HEK293 (cell line): ENCODE measurements at regions not wholly inside any gene's neighbourhood (a gene's known extent, or its start where the extent isn't known, plus 50 kb on each side); places are given as distances from the start of the nearest gene placed in this dataset.

Experiments
- CTCF ChIA-PET: fragments of 350-600 bp; formaldehyde crosslinking; extraction: SDS; loops from one replicate; lab custom pipeline; 2021; ENCODE audit warnings: antibody characterized with exemption; lab: Yijun Ruan, JAX
- POLR2A ChIA-PET: fragments of 300-600 bp; formaldehyde crosslinking; extraction: SDS; loops from one replicate; lab custom pipeline; 2020; ENCODE audit warnings: antibody characterized with exemption, inconsistent platforms; lab: Yijun Ruan, JAX
- H3K27ac ChIP-seq: fragments of 200-500 bp; sonication (Bioruptor generic); 2 replicates; pipeline ENCODE4 v1.5.1; 2014; ENCODE audit warnings: low read depth, low read length, control low read depth, inconsistent platforms; ENCODE audit errors: extremely low read depth
- H3K36me3 ChIP-seq, 2 experiments: fragments of 200-500 bp in 1 of 2; sonication (Bioruptor generic) in 1 of 2; 1 replicate in 1 of 2; 2 replicates in 1 of 2; pipeline ENCODE4 v1.5.1; 2014 to 2017; ENCODE audit warnings: inconsistent platforms in 2 of 2, low read length in 2 of 2; ENCODE audit not compliant: control insufficient read depth in 2 of 2, insufficient read depth in 1 of 2
- H3K4me1 ChIP-seq: fragments of 200-500 bp; sonication (Bioruptor generic); 2 replicates; pipeline ENCODE4 v1.5.1; 2014; ENCODE audit warnings: mild to moderate bottlenecking, low read length, inconsistent platforms; ENCODE audit not compliant: control insufficient read depth, insufficient read depth
- H3K4me3 ChIP-seq: 2 replicates; pipeline ENCODE4 v1.5.1; 2011; ENCODE audit warnings: low read depth, mild to moderate bottlenecking, control low read depth, low read length, moderate library complexity
- H3K9me3 ChIP-seq: fragments of 200-500 bp; sonication (Bioruptor generic); 2 replicates; pipeline ENCODE4 v1.5.1; 2014; ENCODE audit warnings: low read depth, low read length, inconsistent platforms; ENCODE audit not compliant: control insufficient read depth, insufficient read depth
- GLI4 ChIP-seq: fragments of 450-650 bp; formaldehyde crosslinking; IDR thresholded peaks from 2 replicates; pipeline ENCODE4 v1.5.1; 2016; ENCODE audit warnings: missing biosample characterization, missing genetic modification characterization
- GLIS1 ChIP-seq: fragments of 450-650 bp; formaldehyde crosslinking; IDR thresholded peaks from 2 replicates; pipeline ENCODE4 v1.5.1; 2016; ENCODE audit warnings: missing biosample characterization, missing genetic modification characterization
- HOXA7 ChIP-seq: sonication (generic); formaldehyde crosslinking; IDR thresholded peaks from 2 replicates; pipeline ENCODE4 v1.8.1; 2022; ENCODE audit warnings: missing genetic modification reagents, borderline replicate concordance
- HOXD13 ChIP-seq: sonication (generic); formaldehyde crosslinking; IDR thresholded peaks from 2 replicates; pipeline ENCODE4 v1.8.0; 2022; ENCODE audit warnings: missing genetic modification reagents, borderline replicate concordance
- MYNN ChIP-seq: fragments of 450-650 bp; formaldehyde crosslinking; IDR thresholded peaks from 2 replicates; pipeline ENCODE4 v1.5.1; 2016; ENCODE audit warnings: missing biosample characterization, missing genetic modification characterization, borderline replicate concordance
- YY1 ChIP-seq: fragments of 450-650 bp; formaldehyde crosslinking; IDR thresholded peaks from 2 replicates; pipeline ENCODE4 v1.5.1; 2018; ENCODE audit warnings: missing biosample characterization, missing genetic modification characterization
- YY2 ChIP-seq: fragments of 450-650 bp; formaldehyde crosslinking; IDR thresholded peaks from 2 replicates; pipeline ENCODE4 v1.5.1; 2016; ENCODE audit warnings: missing biosample characterization, missing genetic modification characterization
- ZBTB20 ChIP-seq: fragments of 450-650 bp; formaldehyde crosslinking; IDR thresholded peaks from 2 replicates; pipeline ENCODE4 v1.5.1; 2016; ENCODE audit warnings: missing biosample characterization, missing genetic modification characterization
- ZBTB8A ChIP-seq: fragments of 450-650 bp; formaldehyde crosslinking; IDR thresholded peaks from 2 replicates; pipeline ENCODE4 v1.5.1; 2016; ENCODE audit warnings: missing biosample characterization, missing genetic modification characterization
- ZFP41 ChIP-seq: fragments of 450-650 bp; formaldehyde crosslinking; IDR thresholded peaks from 2 replicates; pipeline ENCODE4 v1.5.1; 2016; ENCODE audit warnings: missing biosample characterization, missing genetic modification characterization, borderline replicate concordance
- ZNF214 ChIP-seq: fragments of 450-650 bp; formaldehyde crosslinking; IDR thresholded peaks from 2 replicates; pipeline ENCODE4 v1.5.1; 2017; ENCODE audit warnings: missing biosample characterization, mild to moderate bottlenecking, missing genetic modification characterization, borderline replicate concordance
- ZNF23 ChIP-seq: fragments of 450-650 bp; formaldehyde crosslinking; IDR thresholded peaks from 2 replicates; pipeline ENCODE4 v1.5.1; 2016; ENCODE audit warnings: missing biosample characterization, missing genetic modification characterization, borderline replicate concordance
- ZNF292 ChIP-seq: fragments of 450-650 bp; formaldehyde crosslinking; IDR thresholded peaks from 2 replicates; pipeline ENCODE4 v1.5.1; 2016; ENCODE audit warnings: low read depth, missing biosample characterization, missing genetic modification characterization, borderline replicate concordance
- ZNF302 ChIP-seq: fragments of 450-650 bp; formaldehyde crosslinking; IDR thresholded peaks from 2 replicates; pipeline ENCODE4 v1.5.1; 2016; ENCODE audit warnings: missing biosample characterization, missing genetic modification characterization, low read depth
- ZNF341 ChIP-seq: fragments of 450-650 bp; formaldehyde crosslinking; IDR thresholded peaks from 2 replicates; pipeline ENCODE4; 2016; ENCODE audit warnings: low read depth, missing biosample characterization, missing genetic modification characterization
- ZNF354C ChIP-seq: fragments of 450-650 bp; formaldehyde crosslinking; IDR thresholded peaks from 2 replicates; pipeline ENCODE4 v1.5.1; 2016; ENCODE audit warnings: missing biosample characterization, missing genetic modification characterization, low read depth, borderline replicate concordance
- ZNF423 ChIP-seq: fragments of 450-650 bp; formaldehyde crosslinking; IDR thresholded peaks from 2 replicates; pipeline ENCODE4 v1.5.1; 2016; ENCODE audit warnings: missing biosample characterization, missing genetic modification characterization
- ZNF473 ChIP-seq: fragments of 450-650 bp; formaldehyde crosslinking; IDR thresholded peaks from 2 replicates; pipeline ENCODE4 v1.5.1; 2017; ENCODE audit warnings: missing biosample characterization, missing genetic modification characterization
- ZNF510 ChIP-seq: fragments of 450-650 bp; formaldehyde crosslinking; IDR thresholded peaks from 2 replicates; pipeline ENCODE4 v1.5.1; 2018; ENCODE audit warnings: mild to moderate bottlenecking, missing genetic modification characterization, missing biosample characterization; ENCODE audit not compliant: insufficient replicate concordance
- ZNF530 ChIP-seq: fragments of 450-650 bp; formaldehyde crosslinking; IDR thresholded peaks from 2 replicates; pipeline ENCODE4 v1.5.1; 2016; ENCODE audit warnings: low read depth, missing biosample characterization, missing genetic modification characterization
- ZNF548 ChIP-seq: fragments of 450-650 bp; formaldehyde crosslinking; IDR thresholded peaks from 2 replicates; pipeline ENCODE4 v1.5.1; 2016; ENCODE audit warnings: missing biosample characterization, missing genetic modification characterization
- ZNF555 ChIP-seq: fragments of 450-650 bp; formaldehyde crosslinking; conservative IDR thresholded peaks from 2 replicates; pipeline ENCODE4 v1.5.1; 2017; ENCODE audit warnings: missing biosample characterization, mild to moderate bottlenecking, missing genetic modification characterization, inconsistent platforms
- ZNF571 ChIP-seq: fragments of 450-650 bp; formaldehyde crosslinking; IDR thresholded peaks from 2 replicates; pipeline ENCODE4 v1.5.0; 2017; ENCODE audit warnings: missing biosample characterization, missing genetic modification characterization
- ZNF626 ChIP-seq: fragments of 450-650 bp; sonication (Bioruptor Pico); formaldehyde crosslinking; IDR thresholded peaks from 2 replicates; pipeline ENCODE4 v1.5.1; 2018; ENCODE audit warnings: missing biosample characterization, missing genetic modification characterization, inconsistent platforms
- ZNF707 ChIP-seq: fragments of 450-650 bp; formaldehyde crosslinking; IDR thresholded peaks from 2 replicates; pipeline ENCODE4 v1.5.1; 2016; ENCODE audit warnings: missing biosample characterization, missing genetic modification characterization
- ZNF777 ChIP-seq: fragments of 450-650 bp; formaldehyde crosslinking; IDR thresholded peaks from 2 replicates; pipeline ENCODE4 v1.5.1; 2017; ENCODE audit warnings: missing biosample characterization, missing genetic modification characterization, borderline replicate concordance
- ZNF785 ChIP-seq: fragments of 450-650 bp; formaldehyde crosslinking; IDR thresholded peaks from 2 replicates; pipeline ENCODE4 v1.5.1; 2016; ENCODE audit warnings: missing biosample characterization, missing genetic modification characterization
- ZSCAN16 ChIP-seq: fragments of 450-650 bp; formaldehyde crosslinking; IDR thresholded peaks from 2 replicates; pipeline ENCODE4 v1.5.1; 2016; ENCODE audit warnings: missing biosample characterization, missing genetic modification characterization
- TF ChIP-seq, protein P1 (sequence below): fragments of 450-650 bp; formaldehyde crosslinking; IDR thresholded peaks from 2 replicates; pipeline ENCODE4 v1.5.1; 2016; ENCODE audit warnings: missing biosample characterization, missing genetic modification characterization, borderline replicate concordance

DNA sequence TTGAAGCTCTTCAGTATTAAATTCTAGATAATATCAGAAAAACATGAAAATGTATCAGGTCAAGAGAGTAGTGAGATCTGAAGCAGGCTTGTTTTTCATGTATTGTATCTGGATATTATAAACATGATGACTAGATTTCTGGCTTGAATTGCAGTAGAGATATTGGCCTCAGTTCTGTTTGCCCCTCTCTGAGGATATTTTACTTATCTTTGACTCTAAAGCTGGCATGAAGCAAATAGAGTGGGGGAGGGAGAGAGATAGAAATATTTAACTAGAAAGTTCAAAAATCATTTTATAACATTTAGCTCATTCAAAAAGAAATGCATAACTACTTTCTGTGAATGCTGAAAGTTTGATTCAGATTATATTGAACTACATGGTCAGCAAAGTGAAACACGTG is 929.7 kb upstream of the KCND2 start:
- Histone ChIP-seq H3K36me3 (no peaks in the 10 kb centered on the region), H3K27ac (no peak overlapping the region), H3K9me3 (no peaks in the 10 kb centered on the region), H3K4me1 (no peaks in the 10 kb centered on the region), H3K4me3 (no peak overlapping the region)
- CTCF ChIA-PET, result no interaction called here
- TF ChIP-seq ZNF302 (tag by site-specific recombination), result no peak
- TF ChIP-seq ZNF214 (tag by site-specific recombination), result no peak
- TF ChIP-seq ZNF777, result no peak
- no peak for TF ChIP-seq ZNF473
- no peak for TF ChIP-seq ZNF626 (tag by site-specific recombination)
- TF ChIP-seq YY1, result no peak
- no peak for TF ChIP-seq ZBTB20
- no peak for TF ChIP-seq ZNF571 (tag by site-specific recombination)
- TF ChIP-seq ZNF292, result no peak
- TF ChIP-seq ZNF423 (tag by site-specific recombination), result no peak
- TF ChIP-seq HOXD13 (CRISPR knock-in tag), result no peak
- no peak for TF ChIP-seq ZNF510 (tag by site-specific recombination)
- POLR2A ChIA-PET, result no interaction called here

DNA sequence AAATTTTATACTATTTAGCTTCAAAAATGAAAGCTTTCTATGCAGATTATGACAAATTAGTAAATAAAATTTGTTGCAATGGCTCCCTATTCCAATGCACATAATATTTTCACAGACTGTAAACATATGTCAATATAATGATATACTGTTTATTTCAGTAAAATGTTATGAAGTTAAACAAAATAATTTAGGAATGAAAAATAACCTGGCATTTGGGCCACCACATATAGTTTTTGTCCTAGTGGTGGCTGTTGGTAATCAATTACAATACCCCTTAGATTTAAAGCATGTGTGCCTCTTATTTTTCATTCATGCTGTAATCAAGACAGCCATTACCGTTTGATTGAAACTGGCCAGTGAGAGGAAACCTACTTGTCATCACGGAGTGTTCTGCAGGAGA is 928.5 kb upstream of the KCND2 start:
- CTCF ChIA-PET, result no interaction called here

DNA sequence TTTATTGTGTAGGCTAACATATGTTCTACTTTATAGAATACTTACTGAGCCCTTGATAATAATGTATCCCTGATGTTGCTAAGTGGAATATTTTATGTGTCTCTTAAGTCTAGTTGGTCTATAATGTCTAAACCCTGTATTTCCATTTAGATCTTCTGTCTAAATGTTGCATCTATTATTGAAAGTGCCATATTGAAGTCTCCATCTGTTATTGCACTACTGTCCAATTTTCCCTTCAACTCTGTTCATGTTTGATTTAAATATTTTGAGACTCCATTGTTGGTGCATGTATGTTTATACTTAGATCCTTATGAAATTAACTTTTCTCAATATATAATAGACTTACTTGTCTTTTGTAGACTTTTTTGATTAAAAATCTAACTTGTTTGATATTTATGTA is 924.5 kb upstream of the KCND2 start:
- ChIA-PET CTCF (no interaction called here), POLR2A (no interaction called here)
- Histone ChIP-seq H3K4me3 (no peak overlapping the region), H3K36me3 (no peaks in the 10 kb centered on the region), H3K27ac (no peak overlapping the region), H3K9me3 (no peaks in the 10 kb centered on the region), H3K4me1 (no peaks in the 10 kb centered on the region)
- no peak for TF ChIP-seq ZNF354C
- TF ChIP-seq ZNF23 (tag by site-specific recombination), result no peak
- no peak for TF ChIP-seq GLI4 (tag by site-specific recombination)
- TF ChIP-seq ZBTB8A (tag by site-specific recombination), result no peak
- no peak for TF ChIP-seq ZNF423 (tag by site-specific recombination)
- TF ChIP-seq ZFP41 (tag by site-specific recombination), result no peak
- no peak for TF ChIP-seq ZNF785 (tag by site-specific recombination)
- no peak for TF ChIP-seq YY2
- no peak for TF ChIP-seq MYNN (tag by site-specific recombination)
- TF ChIP-seq ZNF341 (tag by site-specific recombination), result no peak
- TF ChIP-seq ZNF530 (tag by site-specific recombination), result no peak
- TF ChIP-seq HOXD13 (CRISPR knock-in tag), result no peak
- TF ChIP-seq GLIS1 (tag by site-specific recombination), result no peak
- TF ChIP-seq ZNF555 (tag by site-specific recombination), result no peak
- no peak for TF ChIP-seq HOXA7 (CRISPR knock-in tag)

More for the DNA sequence above, 928.5 kb upstream of the KCND2 start:
- POLR2A ChIA-PET, result no interaction called here
- no peaks in the 10 kb centered on the region for H3K36me3 ChIP-seq
- TF ChIP-seq, protein P1, sequence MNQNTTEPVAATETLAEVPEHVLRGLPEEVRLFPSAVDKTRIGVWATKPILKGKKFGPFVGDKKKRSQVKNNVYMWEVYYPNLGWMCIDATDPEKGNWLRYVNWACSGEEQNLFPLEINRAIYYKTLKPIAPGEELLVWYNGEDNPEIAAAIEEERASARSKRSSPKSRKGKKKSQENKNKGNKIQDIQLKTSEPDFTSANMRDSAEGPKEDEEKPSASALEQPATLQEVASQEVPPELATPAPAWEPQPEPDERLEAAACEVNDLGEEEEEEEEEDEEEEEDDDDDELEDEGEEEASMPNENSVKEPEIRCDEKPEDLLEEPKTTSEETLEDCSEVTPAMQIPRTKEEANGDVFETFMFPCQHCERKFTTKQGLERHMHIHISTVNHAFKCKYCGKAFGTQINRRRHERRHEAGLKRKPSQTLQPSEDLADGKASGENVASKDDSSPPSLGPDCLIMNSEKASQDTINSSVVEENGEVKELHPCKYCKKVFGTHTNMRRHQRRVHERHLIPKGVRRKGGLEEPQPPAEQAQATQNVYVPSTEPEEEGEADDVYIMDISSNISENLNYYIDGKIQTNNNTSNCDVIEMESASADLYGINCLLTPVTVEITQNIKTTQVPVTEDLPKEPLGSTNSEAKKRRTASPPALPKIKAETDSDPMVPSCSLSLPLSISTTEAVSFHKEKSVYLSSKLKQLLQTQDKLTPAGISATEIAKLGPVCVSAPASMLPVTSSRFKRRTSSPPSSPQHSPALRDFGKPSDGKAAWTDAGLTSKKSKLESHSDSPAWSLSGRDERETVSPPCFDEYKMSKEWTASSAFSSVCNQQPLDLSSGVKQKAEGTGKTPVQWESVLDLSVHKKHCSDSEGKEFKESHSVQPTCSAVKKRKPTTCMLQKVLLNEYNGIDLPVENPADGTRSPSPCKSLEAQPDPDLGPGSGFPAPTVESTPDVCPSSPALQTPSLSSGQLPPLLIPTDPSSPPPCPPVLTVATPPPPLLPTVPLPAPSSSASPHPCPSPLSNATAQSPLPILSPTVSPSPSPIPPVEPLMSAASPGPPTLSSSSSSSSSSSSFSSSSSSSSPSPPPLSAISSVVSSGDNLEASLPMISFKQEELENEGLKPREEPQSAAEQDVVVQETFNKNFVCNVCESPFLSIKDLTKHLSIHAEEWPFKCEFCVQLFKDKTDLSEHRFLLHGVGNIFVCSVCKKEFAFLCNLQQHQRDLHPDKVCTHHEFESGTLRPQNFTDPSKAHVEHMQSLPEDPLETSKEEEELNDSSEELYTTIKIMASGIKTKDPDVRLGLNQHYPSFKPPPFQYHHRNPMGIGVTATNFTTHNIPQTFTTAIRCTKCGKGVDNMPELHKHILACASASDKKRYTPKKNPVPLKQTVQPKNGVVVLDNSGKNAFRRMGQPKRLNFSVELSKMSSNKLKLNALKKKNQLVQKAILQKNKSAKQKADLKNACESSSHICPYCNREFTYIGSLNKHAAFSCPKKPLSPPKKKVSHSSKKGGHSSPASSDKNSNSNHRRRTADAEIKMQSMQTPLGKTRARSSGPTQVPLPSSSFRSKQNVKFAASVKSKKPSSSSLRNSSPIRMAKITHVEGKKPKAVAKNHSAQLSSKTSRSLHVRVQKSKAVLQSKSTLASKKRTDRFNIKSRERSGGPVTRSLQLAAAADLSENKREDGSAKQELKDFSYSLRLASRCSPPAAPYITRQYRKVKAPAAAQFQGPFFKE, result no peak
- TF ChIP-seq ZSCAN16 (tag by site-specific recombination) (no peak), ZNF707 (no peak), ZNF548 (tag by site-specific recombination) (no peak)
- H3K9me3 ChIP-seq, result no peaks in the 10 kb centered on the region
- no peak overlapping the region for H3K27ac ChIP-seq
- H3K4me1 ChIP-seq, result no peaks in the 10 kb centered on the region
- no peak overlapping the region for H3K4me3 ChIP-seq
